ENCODE measurements at regions not wholly inside any gene's neighbourhood (a gene's known extent, or its start where the extent isn't known, plus 50 kb on each side); places are given as distances from the start of the nearest gene placed in this dataset.

GRCh38 chr16:54873071-54873470 lies 57.6 kb upstream of the IRX5 start:
- TF ChIP-seq EZH2phosphoT487 (IDR thresholded peaks at IDR 0.05; ENCODE audit: insufficient read depth, low read depth) (no peak), EZH2 (IDR thresholded peaks at IDR 0.05; ENCODE audit: insufficient read depth, poor library complexity, severe bottlenecking) (no peak)

Data from GM23248 (cell line).